GM12874 (cell line): ENCODE measurements at regions not wholly inside any gene's neighbourhood (a gene's known extent, or its start where the extent isn't known, plus 50 kb on each side); places are given as distances from the start of the nearest gene placed in this dataset.

Experiments used
- CTCF ChIP-seq: IDR thresholded peaks from 2 replicates; pipeline ENCODE4 v1.5.1; 2011; ENCODE audit warnings: low read depth, mild to moderate bottlenecking, control low read depth, low read length, moderate library complexity; ENCODE audit not compliant: insufficient read depth

GRCh38 chr2:219957820-219958219 lies 330.4 kb downstream of the SLC4A3 start:
- no peak for TF ChIP-seq CTCF

- TF ChIP-seq CTCF: no peak
Measured at GRCh38 chr2:219958941-219959340, 331.5 kb downstream of the SLC4A3 start.

GRCh38 chr2:219959471-219959870 lies 332.0 kb downstream of the SLC4A3 start:
- TF ChIP-seq CTCF: no peak

- TF ChIP-seq CTCF: no peak
Measured at GRCh38 chr2:219961947-219962498, 334.6 kb downstream of the SLC4A3 start.

- TF ChIP-seq CTCF: no peak
Measured at GRCh38 chr2:219962801-219963200, 335.4 kb downstream of the SLC4A3 start.

- no peak for TF ChIP-seq CTCF
Measured at GRCh38 chr2:219965287-219966194, 338.1 kb downstream of the SLC4A3 start.

GRCh38 chr2:219967247-219968245 lies 340.1 kb downstream of the SLC4A3 start:
- no peak for TF ChIP-seq CTCF
